Psoas muscle (tissue), 7 donors: ENCODE measurements at regions not wholly inside any gene's neighbourhood (a gene's known extent, or its start where the extent isn't known, plus 50 kb on each side); places are given as distances from the start of the nearest gene placed in this dataset.

ENCODE experiments used
- ATAC-seq, 4 donors: fragments of 200-7000 bp; cut with Tn5 transposase; one replicate each; pipeline ENCODE4 v1.9.1; 2020; ENCODE audit warnings: moderate library complexity in 3 of 4, mild to moderate bottlenecking in 2 of 4
- DNase-seq, 2 donors: peaks; one replicate each; pipeline ENCODE4 v3.0.0-alpha.2; 2020
- H3K27ac ChIP-seq: fragments of 200-600 bp; one replicate; pipeline ENCODE4 v1.8.0; 2022
- H3K27me3 ChIP-seq, 3 donors: fragments of 200-600 bp in 1 of 3; one replicate each; pipeline versions ENCODE4 v1.6.1 to v1.8.0; 2013 to 2022; ENCODE audit warnings: low read length in 2 of 3, mild to moderate bottlenecking in 2 of 3, moderate library complexity in 1 of 3; ENCODE audit not compliant: insufficient read depth in 3 of 3
- H3K36me3 ChIP-seq, 2 donors: fragments of 200-600 bp in 1 of 2; one replicate each; pipeline versions ENCODE4 v1.6.1 to v1.8.0; 2013 to 2022; ENCODE audit warnings: low read depth in 1 of 2, mild to moderate bottlenecking in 1 of 2, moderate library complexity in 1 of 2; ENCODE audit not compliant: insufficient read depth in 1 of 2
- H3K4me1 ChIP-seq: fragments of 200-600 bp; one replicate; pipeline ENCODE4 v1.8.0; 2022
- H3K4me3 ChIP-seq: fragments of 200-600 bp; one replicate; pipeline ENCODE4 v1.8.0; 2022; ENCODE audit warnings: mild to moderate bottlenecking
- H3K9me3 ChIP-seq: fragments of 200-600 bp; one replicate; pipeline ENCODE4 v1.8.0; 2022
- WGBS, 3 donors: extraction: QIAGEN DNeasy Blood & Tissue Kit; methylation state at CpG; one replicate each; pipeline versions ENCODE4 v1.1.6 to v1.1.7; 2013; 5-methylcytosine and 5-hydroxymethylcytosine counted together
- intact Hi-C, 2 donors: fragments of 100-400 bp; cut with DNase I; formaldehyde crosslinking; loops; one replicate each; pipeline versions ENCODE4 v1.11.0 to v1.14.2; 2022
- TF ChIP-seq, protein P1 (sequence below): fragments of 200-600 bp; IDR thresholded peaks from one replicate; pipeline ENCODE4 v1.8.0; 2022; ENCODE audit warnings: antibody characterized with exemption
- donor health status: healthy with polysubstance abuse.
- donor health status: DM: no; HTN: no; CAD: no; lungs with moderate emphysema.
- donor health status: Bipolar disorder and iron deficiency.
- donor health status: healthy.
- donor health status: DM: yes; HTN: yes; CAD: no.
- donor health status: DM: no; HTN: no; CAD: no.
- donor health status: DM: yes; HTN: yes; CAD: no.

- intact Hi-C loops, result no loop called here
- Histone ChIP-seq H3K27me3 (no peaks in the 10 kb centered on the region), H3K9me3 (no peaks in the 10 kb centered on the region)
Measured at GRCh38 chr6:50147371-50147770, 97.6 kb upstream of the DEFB112 start.

GRCh38 chr6:50180646-50181045 is 130.9 kb upstream of the DEFB112 start:
- DNase-seq (no peak), ATAC-seq (no peak)
- intact Hi-C loops, result no loop called here
- Histone ChIP-seq H3K36me3 (no peaks in the 10 kb centered on the region), H3K4me3 (no peak overlapping the region), H3K27ac (no peak overlapping the region), H3K27me3 (no peaks in the 10 kb centered on the region), H3K9me3 (peaks cover 3% of the 10 kb centered on the region), H3K4me1 (no peaks in the 10 kb centered on the region)
- WGBS, 3 donors, result 84 to 88% (median 87%) methylated on average over 1 of the region's 1 CpG
- TF ChIP-seq, protein P1, sequence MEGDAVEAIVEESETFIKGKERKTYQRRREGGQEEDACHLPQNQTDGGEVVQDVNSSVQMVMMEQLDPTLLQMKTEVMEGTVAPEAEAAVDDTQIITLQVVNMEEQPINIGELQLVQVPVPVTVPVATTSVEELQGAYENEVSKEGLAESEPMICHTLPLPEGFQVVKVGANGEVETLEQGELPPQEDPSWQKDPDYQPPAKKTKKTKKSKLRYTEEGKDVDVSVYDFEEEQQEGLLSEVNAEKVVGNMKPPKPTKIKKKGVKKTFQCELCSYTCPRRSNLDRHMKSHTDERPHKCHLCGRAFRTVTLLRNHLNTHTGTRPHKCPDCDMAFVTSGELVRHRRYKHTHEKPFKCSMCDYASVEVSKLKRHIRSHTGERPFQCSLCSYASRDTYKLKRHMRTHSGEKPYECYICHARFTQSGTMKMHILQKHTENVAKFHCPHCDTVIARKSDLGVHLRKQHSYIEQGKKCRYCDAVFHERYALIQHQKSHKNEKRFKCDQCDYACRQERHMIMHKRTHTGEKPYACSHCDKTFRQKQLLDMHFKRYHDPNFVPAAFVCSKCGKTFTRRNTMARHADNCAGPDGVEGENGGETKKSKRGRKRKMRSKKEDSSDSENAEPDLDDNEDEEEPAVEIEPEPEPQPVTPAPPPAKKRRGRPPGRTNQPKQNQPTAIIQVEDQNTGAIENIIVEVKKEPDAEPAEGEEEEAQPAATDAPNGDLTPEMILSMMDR, result no peak

More at GRCh38 chr6:50147371-50147770, 97.6 kb upstream of the DEFB112 start:
- TF ChIP-seq, protein P1, result no peak
- Histone ChIP-seq H3K36me3 (no peaks in the 10 kb centered on the region), H3K4me3 (no peak overlapping the region), H3K4me1 (no peaks in the 10 kb centered on the region), H3K27ac (no peak overlapping the region)
- 42 to 67% (median 52%) methylated on average over 3 of the region's 3 CpGs for WGBS, 3 donors
- ATAC-seq (no peak), DNase-seq (no peak)

DNA sequence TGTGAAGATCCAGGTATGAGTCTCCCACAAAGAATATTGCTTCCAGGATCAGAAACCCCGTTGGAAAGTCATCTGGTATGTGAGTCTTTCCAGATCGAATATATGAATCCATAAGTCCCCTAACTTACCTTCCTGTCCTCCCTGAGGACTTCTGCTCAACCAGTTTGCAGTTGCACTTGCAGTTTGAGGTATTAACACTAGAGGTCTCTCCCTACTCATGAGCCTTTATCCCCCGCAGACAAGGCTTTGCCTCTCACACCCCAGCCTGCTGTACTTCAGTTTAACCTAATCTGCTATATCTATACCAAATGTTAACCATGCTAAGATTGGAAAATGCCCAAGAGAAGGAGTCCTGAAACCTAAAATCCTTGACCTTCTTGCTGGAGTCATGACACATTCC is 135.3 kb upstream of the DEFB112 start:
- Histone ChIP-seq H3K27ac (no peak overlapping the region), H3K9me3 (no peaks in the 10 kb centered on the region), H3K4me3 (no peak overlapping the region), H3K4me1 (no peaks in the 10 kb centered on the region), H3K36me3 (no peaks in the 10 kb centered on the region), H3K27me3 (no peaks in the 10 kb centered on the region)
- TF ChIP-seq, protein P1, result peak; percentile 11
- ATAC-seq (no peak), DNase-seq (no peak)
- intact Hi-C loops, result no loop called here
- WGBS, 3 donors, result 35 to 39% (median 37%) methylated on average over 3 of the region's 3 CpGs

DNA sequence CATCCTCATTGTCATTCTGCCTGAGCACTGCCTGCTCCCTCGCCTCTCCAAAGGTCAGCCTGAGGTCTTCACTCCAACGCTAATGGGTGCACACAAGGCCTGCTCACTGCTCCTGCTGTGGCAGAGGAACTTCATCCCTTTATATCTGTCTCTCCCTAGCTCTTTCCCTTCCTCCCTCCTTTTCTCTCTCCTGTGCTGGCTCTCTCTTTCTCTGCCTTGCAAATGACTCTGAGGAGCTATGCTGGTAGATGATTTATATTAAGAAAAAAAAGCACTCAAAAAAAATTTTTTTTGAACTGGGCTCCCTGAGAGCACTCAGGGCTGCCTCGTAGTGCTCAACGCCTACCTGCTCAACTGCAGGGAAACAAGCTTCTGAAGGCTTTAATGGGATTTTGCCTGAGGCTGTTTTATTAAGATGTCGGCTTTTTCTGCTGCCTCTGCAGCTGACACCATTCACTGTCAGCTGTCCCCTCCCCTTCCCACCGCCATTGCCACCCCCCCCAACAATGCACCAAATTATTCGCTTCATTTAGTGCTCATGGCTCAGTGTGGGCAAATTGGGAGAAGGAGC is 137.7 kb upstream of the DEFB112 start:
- TF ChIP-seq, protein P1, result no peak
- intact Hi-C loops, result no loop called here
- Histone ChIP-seq H3K4me3 (no peak overlapping the region), H3K27me3 (no peaks in the 10 kb centered on the region), H3K27ac (no peak overlapping the region), H3K36me3 (no peaks in the 10 kb centered on the region), H3K4me1 (no peaks in the 10 kb centered on the region), H3K9me3 (no peaks in the 10 kb centered on the region)
- no peak for DNase-seq
- ATAC-seq, result no peak
- WGBS, 3 donors, result 50 to 53% (median 53%) methylated on average over 7 of the region's 7 CpGs

- DNase-seq, result no peak
- Histone ChIP-seq H3K4me3 (no peak overlapping the region), H3K4me1 (no peaks in the 10 kb centered on the region), H3K36me3 (no peaks in the 10 kb centered on the region), H3K9me3 (no peaks in the 10 kb centered on the region), H3K27me3 (no peaks in the 10 kb centered on the region), H3K27ac (no peak overlapping the region)
- WGBS, 3 donors, result 77 to 85% (median 84%) methylated on average over 4 of the region's 4 CpGs
- intact Hi-C loops, result no loop called here
- ATAC-seq, result no peak
- TF ChIP-seq, protein P1, result no peak
Measured at GRCh38 chr6:50198245-50198644, 148.5 kb upstream of the DEFB112 start.
